Suppressor macrophage (primary cell): ENCODE measurements at regions not wholly inside any gene's neighbourhood (a gene's known extent, or its start where the extent isn't known, plus 50 kb on each side); places are given as distances from the start of the nearest gene placed in this dataset.

ENCODE experiments used
- DNase-seq, 4 experiments: peaks; one replicate each; pipeline ENCODE4 v3.0.0-alpha.2; 2020 to 2022

GRCh38 chr1:90402893-90403849 is 313.9 kb downstream of the BARHL2 start:
- no peak for DNase-seq

GRCh38 chr1:90400131-90400530 is 317.0 kb downstream of the BARHL2 start:
- DNase-seq: no peak

- no peak for DNase-seq
Measured at GRCh38 chr1:90396917-90397316, 320.2 kb downstream of the BARHL2 start.

GRCh38 chr1:90394247-90394646 is 322.9 kb downstream of the BARHL2 start:
- DNase-seq: peak in 3 of 4 experiments; percentile 17 to 48 (median 34)

GRCh38 chr1:90393025-90393424 is 324.1 kb downstream of the BARHL2 start:
- no peak for DNase-seq

GRCh38 chr1:90391126-90391525 is 326.0 kb downstream of the BARHL2 start:
- DNase-seq: no peak

GRCh38 chr1:90387805-90388204 is 329.3 kb downstream of the BARHL2 start:
- DNase-seq: no peak

GRCh38 chr1:90386899-90387720 is 330.0 kb downstream of the BARHL2 start:
- no peak for DNase-seq

- no peak for DNase-seq
Measured at GRCh38 chr1:90384193-90384592, 332.9 kb downstream of the BARHL2 start.

GRCh38 chr1:90382161-90382560 is 334.9 kb downstream of the BARHL2 start:
- DNase-seq: no peak

GRCh38 chr1:90381598-90381997 is 335.5 kb downstream of the BARHL2 start:
- DNase-seq: no peak

GRCh38 chr1:90371448-90371813 is 345.7 kb downstream of the BARHL2 start:
- DNase-seq: no peak

GRCh38 chr1:90370686-90371447 is 346.2 kb downstream of the BARHL2 start:
- DNase-seq: no peak

- no peak for DNase-seq
Measured at GRCh38 chr1:90362163-90362562, 354.9 kb downstream of the BARHL2 start.

GRCh38 chr1:90361026-90361425 is 356.1 kb downstream of the BARHL2 start:
- DNase-seq: no peak

- no peak for DNase-seq
Measured at GRCh38 chr1:90359994-90360393, 357.1 kb downstream of the BARHL2 start.

- no peak for DNase-seq
Measured at GRCh38 chr1:90358448-90358847, 358.7 kb downstream of the BARHL2 start.

GRCh38 chr1:90357995-90358394 is 359.1 kb downstream of the BARHL2 start:
- DNase-seq: no peak

- DNase-seq: no peak
Measured at GRCh38 chr1:90356991-90357390, 360.1 kb downstream of the BARHL2 start.

- no peak for DNase-seq
Measured at GRCh38 chr1:90356101-90356500, 361.0 kb downstream of the BARHL2 start.

- DNase-seq: no peak
Measured at GRCh38 chr1:90354704-90355103, 359.8 kb downstream of the ZNF326 start.

GRCh38 chr1:90351019-90351418 is 356.1 kb downstream of the ZNF326 start:
- DNase-seq: no peak

- DNase-seq: no peak
Measured at GRCh38 chr1:90349510-90349909, 354.6 kb downstream of the ZNF326 start.
